Body of pancreas (tissue), 4 donors: ENCODE measurements at regions not wholly inside any gene's neighbourhood (a gene's known extent, or its start where the extent isn't known, plus 50 kb on each side); places are given as distances from the start of the nearest gene placed in this dataset.

Experiments
- POLR2A ChIP-seq, 3 donors: fragments of 450-650 bp; IDR thresholded peaks; one replicate each; pipeline ENCODE4 v1.6.1; 2016; ENCODE audit warnings: antibody characterized with exemption in 3 of 3, mild to moderate bottlenecking in 2 of 3
- TF ChIP-seq, protein P1 (sequence below), 7 experiments: fragments of 450-650 bp in 4 of 7; fragments of 200-600 bp in 3 of 7; sonication (generic) in 3 of 7; IDR thresholded peaks; one replicate each; pipeline ENCODE4 v1.5.1; 2016 to 2019; ENCODE audit warnings: antibody characterized with exemption in 7 of 7

DNA sequence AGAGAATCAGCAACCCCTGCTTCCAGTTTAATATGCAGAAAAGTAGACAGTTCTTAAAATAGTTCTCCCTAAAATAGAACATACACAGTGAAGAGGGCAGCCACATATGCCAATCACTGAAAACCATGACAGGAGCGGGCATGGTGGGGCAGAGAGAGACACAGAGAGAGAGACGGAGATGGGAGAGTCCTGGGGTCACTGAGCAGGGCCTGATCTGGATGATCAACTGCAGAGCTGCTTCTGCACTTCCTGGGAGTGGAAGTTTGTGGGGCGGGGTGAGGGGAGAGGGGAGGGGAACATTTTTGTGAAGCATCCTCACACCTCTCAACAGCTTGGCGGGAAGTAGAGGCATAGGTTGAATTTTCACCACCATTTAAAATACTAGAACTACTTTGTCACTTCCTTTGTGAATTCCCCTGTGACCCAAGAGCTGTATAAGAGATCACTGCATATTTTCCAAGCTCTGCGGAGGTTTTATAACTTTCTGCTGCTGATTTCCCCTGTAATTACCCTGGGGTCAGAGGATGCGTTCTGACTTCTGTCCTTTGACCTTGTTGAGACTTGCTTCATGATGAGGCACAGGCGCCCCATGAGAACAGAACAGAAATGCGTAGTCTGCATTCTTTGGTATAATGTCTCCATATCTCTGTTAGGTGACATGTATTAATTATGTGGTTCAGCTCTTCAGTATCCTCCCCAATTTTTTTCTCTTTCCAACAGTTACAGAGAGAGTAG lies 419.4 kb downstream of the BRD1 start:
- TF ChIP-seq POLR2A (IDR thresholded peaks at IDR 0.05) = no peak
- TF ChIP-seq, protein P1, sequence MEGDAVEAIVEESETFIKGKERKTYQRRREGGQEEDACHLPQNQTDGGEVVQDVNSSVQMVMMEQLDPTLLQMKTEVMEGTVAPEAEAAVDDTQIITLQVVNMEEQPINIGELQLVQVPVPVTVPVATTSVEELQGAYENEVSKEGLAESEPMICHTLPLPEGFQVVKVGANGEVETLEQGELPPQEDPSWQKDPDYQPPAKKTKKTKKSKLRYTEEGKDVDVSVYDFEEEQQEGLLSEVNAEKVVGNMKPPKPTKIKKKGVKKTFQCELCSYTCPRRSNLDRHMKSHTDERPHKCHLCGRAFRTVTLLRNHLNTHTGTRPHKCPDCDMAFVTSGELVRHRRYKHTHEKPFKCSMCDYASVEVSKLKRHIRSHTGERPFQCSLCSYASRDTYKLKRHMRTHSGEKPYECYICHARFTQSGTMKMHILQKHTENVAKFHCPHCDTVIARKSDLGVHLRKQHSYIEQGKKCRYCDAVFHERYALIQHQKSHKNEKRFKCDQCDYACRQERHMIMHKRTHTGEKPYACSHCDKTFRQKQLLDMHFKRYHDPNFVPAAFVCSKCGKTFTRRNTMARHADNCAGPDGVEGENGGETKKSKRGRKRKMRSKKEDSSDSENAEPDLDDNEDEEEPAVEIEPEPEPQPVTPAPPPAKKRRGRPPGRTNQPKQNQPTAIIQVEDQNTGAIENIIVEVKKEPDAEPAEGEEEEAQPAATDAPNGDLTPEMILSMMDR (IDR thresholded peaks at IDR 0.05) = no peak
